HG03025 (cell line): ENCODE measurements at regions not wholly inside any gene's neighbourhood (a gene's known extent, or its start where the extent isn't known, plus 50 kb on each side); places are given as distances from the start of the nearest gene placed in this dataset.

Source experiments
- ATAC-seq: cut with Tn5 transposase; IDR thresholded peaks from one replicate; pipeline ENCODE4 v1.9.1; 2021; ENCODE audit warnings: mild to moderate bottlenecking, moderate library complexity; ENCODE audit not compliant: unreplicated experiment, low FRiP score

DNA sequence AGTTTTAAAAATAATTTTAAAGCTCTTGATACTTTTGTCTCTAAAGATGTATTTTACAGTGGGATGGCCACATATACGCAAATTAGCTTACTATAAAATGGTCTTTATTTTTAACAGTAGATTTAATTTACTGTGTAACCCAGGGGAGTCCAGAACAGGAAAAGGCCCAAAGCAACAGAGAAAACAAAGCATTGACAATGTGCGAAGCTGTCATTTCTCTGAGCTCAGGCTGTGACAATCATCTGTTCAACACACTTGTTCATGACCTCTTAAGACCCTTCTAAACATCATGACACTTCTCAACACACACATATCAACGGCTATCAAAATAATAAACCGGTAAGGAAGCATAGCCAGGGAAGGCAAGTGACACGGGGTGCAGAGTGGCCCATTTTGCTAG, 499.6 kb upstream of the MPDZ start:
- ATAC-seq, result no peak

DNA sequence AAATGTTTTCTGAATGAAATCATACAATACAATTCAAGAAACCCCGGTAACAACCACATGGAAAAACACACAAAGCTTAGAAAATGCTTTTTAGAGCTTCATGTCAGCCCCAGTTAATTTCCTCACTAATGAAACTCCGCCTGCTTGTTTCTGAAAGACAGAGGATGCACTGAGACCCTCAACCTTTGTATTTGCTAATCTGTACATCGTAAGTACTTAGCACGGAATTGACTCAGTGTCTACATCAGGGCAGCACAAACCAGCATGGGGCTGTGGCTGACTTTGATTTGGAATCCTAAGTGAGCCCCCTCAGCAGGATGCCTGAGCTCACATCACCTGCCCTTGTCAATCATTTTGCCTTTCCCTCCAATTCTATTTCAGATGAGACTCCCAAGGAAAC, 499.1 kb upstream of the MPDZ start:
- no peak for ATAC-seq

DNA sequence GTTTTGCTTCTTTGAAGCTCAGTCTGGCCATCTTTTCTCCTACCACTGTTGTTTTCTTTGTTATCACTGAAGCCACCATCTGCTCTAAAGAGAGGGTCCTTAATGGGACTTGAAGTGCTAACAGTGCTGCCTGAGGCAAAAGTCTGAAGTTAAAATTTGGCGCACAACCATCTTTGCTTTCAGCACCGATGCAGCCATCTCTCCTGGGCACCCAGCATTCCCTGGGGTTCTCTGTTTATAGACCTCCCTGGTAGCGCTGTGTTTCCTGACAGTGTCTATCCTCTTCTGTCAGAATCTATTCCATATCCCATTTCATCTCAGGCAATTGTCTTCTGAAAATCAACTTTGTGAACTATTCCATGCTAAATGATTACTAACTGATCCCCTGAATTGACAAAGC, 491.5 kb upstream of the MPDZ start:
- ATAC-seq, result no peak

DNA sequence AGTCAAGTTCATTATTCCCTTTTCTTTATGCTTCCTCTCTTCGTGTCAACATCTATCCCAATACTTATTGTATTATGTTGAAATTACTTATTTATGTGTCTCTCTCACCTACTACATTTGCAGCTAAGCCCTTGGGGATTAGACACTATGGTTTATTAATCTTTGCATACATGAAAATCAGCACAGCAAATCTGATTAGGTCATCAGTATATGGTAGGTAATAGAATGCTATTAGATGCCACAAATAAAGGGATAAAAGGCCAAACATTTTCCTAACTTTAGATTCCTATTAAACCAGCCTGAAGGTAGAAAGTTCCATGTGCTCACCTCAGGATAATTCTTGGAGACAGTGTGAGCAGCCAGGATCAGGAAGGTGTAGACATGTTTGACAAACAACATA, 490.1 kb upstream of the MPDZ start:
- no peak for ATAC-seq

DNA sequence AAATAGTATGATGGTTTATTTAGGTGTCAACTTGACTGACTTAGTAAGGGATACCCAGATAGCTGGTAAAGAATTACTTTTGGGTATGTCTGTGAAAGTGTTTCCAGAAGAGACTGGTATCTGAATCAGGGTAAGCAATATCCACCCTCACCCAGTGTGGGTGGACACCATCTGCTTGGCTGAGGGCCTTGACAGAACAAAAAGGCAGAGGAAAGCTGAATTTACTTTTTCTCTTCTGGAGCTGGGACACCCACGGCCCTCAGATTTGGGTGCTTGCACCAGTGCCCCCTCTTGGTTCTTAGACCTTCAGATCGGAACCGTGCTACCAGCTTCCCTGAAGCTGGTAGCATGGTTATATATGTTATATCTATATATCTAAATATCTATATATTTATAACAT, 489.5 kb upstream of the MPDZ start:
- ATAC-seq, result no peak

DNA sequence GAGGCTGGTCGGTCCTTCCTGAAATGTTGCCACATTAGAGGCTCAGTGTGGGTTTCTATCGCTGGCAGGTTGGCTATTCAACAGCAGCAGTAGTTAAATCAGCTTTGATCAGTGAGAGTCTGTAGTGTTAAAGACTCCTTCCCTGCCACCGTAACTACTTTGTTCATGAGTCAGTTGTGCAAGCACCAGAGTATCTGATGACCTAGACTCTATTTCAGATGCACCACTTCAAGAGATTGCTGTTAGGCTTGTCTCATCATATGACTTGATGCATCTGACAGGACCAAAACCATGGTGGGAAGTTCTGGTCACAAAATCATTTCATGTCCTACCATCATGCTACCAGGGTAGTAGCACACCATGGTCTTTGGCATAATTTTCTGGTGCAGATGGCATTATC, 482.7 kb upstream of the MPDZ start:
- ATAC-seq, result no peak

DNA sequence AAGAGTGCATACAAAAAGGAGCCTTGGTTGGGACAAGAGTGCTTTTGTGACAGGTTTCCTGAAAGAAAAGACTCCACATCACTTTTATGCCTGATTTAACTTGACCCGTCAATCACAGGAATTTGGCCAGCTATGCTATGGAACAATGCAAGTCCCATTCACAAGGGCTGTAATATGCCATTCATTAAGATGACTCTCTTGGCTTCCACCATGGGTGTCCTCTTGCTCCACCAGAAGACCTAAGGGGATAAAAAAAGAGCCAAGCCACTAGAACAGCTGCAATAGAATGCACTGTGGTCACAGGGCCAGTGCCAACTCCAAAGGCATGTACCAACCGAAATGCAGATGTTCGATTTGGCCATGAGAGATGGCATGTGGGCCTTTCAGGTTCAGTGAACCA, 480.1 kb upstream of the MPDZ start:
- no peak for ATAC-seq

DNA sequence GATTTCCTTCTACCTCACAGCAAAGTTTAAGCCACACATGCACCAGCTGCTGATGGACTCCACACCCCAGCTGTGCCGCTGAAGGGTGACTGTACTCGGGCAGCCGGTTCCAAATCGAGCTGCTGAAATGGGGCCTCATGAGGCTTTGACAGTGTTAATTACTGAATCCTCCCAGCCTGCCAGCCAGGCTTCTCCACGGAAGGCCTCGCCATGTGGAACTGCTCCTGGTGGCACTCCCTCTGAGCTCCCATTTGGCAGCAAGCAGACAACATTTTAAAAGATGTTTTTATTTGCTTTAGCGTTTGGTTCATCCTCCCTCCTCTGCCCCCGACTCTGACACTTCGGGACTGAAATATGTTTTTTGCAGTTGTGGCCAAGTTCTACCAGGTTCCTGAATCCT, 479.4 kb upstream of the MPDZ start:
- ATAC-seq, result no peak

DNA sequence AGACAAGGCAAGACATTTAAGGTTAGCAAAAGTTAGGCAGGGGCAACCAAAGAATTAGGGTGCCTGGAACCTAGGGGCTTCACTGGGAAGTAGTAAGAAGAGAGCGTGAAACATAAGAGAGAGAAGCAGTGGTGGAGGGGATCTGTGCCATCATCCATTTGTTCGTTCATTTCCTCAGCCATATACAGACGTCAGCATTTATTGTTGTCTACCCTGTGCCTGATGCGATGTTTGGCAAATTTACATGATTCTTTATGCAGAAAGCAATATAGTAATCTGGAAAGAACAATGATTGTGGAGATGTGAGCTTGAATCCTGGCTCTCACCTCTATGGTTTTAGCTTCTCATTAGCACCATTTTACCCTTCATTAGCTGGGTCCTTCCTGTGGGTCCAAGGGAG, 477.5 kb upstream of the MPDZ start:
- no peak for ATAC-seq

DNA sequence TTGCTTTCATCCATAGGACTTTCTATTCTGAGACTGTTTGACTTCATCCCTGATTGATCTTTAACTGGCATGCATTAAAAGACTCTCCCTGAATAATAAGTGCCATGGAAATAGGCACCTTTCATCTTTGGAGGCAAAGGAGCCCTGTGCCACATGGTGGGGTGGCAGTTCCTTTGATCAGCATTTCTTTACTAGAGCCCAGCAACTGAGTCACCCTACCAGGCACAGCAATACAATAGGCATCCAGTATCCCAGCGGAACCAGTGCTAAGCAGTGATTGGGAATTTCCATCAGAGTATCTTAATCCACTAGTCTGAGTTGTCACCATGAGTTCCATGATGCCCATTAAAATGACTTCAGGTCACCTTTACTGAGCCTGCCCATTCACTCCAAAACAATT, 476.1 kb upstream of the MPDZ start:
- no peak for ATAC-seq

DNA sequence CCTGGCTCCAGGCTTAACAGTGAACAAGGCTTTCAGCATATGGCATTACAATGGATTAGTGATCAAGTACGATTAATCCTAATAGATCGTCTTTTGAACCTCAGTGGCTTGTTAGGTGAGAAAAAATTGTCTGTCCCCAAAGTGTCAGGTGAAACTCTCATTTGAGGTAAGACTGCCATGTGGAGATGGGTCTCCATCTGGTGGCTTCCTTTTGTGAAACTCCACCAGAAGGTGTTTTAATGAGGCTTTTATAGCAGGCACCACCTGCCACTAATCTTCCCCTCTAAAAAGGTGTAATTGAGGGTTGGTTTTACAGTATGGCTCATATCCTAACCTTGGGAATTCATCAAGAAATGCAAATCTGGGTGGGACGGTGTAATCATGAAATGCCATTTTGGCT, 471.1 kb upstream of the MPDZ start:
- ATAC-seq, result no peak

DNA sequence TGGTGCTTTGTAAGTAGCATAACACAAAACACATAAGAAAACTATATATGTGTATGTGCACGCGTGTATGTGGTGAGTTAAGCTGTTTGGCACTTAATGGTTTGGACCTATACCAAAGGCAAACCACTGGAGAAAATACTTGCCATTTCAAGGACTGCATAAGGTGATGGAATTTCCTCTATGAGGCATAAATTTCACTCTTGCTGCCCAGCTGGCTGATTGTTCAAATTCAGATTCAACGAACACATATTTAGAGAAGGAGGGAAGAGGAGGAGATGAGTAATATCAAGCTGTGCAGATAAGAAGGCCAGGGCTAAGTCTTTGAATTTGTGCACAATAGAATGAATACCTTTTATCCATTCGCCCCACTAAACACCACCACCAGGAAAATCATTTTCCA, 470.6 kb upstream of the MPDZ start:
- ATAC-seq, result no peak

DNA sequence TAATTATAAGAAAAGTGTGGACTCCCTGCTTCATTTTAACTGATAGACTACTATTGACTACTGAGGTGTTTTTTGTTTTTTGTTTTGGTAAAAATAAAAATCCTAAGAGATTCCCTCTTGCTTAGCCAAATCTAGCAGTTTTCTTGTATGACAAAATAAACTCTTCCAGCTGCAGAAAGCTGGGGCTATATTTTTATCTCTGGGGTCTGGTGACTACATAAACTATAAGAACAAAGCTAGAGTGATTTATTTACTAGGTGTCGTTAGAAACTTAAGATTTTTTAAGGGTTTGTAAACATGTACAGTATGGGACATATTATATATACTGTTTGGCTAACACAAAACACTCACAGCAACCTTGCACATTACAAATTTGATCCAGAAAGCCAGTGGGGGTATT, 467.4 kb upstream of the MPDZ start:
- no peak for ATAC-seq

DNA sequence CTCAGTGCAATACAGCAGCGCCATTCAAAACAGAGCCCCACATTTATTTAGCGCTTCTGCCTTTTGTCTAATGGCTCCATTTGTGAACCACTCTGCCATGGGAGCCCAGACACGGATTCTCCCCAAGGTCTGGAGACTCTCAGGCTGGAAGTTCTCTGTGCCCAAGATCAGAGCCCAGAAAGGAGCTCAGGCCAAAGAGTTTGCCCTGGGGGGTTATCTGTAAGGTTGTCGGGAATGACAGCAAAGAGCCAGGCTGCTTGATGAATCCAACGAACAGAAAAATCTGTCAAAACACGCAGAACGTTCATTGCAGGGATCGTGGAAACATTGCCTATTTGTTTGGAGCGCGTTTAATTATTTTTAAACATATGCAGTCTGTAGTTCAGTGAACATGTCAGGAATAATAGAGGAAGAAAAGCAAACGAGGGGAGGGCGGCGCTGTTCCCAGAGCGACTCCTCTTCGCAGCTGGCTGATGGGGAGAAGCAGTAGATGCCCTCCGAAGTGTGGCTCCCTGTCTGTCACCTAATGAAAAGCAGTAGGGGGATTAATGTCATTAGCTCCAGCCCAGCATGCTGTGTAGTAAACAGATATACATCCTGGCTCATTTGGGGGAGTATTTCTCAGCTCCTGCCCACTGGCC, 464.9 kb upstream of the MPDZ start:
- ATAC-seq, result no peak

DNA sequence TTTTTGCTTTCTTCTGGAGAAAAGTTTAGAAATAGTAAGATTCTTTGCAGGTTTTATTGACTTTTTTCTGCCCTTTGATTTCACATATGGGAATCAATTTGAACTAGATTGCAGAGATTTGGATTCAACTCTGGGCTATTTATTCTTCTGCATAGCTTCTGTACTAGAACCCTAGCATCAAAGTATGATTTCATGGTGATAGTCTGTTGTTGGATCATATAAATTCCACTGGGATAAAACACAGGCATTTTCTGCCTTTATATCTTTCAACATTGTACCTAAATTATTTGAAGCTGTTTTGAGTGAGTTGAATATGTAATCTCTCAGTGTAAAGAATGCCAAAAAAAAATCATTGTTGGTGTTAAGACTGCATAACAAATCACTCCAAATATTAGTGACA, 458.4 kb upstream of the MPDZ start:
- no peak for ATAC-seq

DNA sequence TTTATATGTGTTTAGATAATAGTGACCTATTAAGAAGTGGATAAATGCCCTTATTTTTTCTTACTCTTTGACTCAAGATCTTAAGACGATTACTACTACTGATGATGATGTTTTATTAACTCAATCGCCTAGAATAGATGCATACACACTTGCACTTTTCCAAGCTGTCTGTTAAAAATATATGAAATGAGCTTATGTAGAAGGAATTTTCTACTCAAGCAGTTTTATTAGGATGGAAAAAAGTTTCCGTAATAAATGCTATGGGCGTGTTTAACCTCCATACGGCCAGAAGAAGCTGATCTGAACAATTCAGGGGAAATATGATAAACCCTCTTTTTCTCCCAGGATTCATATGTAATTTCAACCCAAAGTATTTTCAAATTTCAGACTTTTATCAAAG, 455.7 kb upstream of the MPDZ start:
- no peak for ATAC-seq

DNA sequence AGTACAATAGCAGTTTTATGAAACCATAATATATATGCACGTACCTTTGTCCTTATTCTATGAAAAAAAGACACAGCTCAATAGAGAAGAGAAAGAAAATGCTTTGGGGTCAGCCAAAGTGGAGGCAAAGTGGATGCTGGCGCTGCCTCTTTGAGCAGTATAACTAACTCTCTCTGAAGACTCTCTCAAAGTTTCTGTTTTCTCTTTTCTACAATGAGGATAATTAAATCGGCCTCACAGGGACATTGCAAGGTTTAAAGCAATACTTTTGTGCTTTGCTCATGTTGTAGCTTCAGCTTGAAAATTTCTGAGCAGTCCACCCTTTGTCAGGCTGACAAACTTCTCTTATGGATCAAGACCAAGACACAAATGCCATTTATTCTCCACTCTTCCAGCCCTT, 455.1 kb upstream of the MPDZ start:
- no peak for ATAC-seq

DNA sequence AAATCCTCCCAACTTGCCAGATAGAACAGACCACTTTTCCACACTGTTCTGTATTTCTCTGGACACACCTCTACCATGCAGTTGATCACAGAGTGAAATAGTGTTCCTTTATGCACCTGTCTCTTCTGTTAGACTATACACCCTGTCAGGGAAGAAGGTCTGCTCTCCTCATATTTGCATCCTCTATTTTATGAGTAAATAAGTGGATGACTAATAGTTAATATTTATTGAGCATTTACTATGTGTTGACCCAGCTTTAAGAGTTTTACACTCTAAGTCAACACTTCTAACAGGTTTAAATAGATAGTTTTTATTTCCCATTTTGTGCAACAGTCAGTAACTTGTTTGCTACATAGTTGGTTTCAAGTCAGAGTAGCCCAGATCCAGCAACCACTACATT, 452.8 kb upstream of the MPDZ start:
- ATAC-seq, result no peak

DNA sequence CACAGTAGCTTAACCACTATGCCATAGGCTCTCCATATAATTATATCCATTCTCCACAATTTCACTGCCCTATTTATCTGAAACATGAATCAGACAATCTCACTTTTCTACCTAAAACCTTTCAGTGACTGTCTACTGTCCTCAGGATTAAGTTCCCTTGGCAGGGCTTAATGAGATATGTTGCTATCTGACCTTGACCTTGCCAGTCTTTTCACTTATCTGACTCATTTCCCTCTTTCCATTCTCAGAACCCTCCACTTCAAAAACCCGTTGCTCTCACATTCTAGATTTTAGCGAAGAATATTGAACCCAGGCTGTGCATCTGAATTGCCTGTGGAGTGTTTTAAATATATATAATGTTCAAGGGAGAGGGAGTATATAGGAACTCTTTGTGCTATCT, 452.1 kb upstream of the MPDZ start:
- no peak for ATAC-seq

DNA sequence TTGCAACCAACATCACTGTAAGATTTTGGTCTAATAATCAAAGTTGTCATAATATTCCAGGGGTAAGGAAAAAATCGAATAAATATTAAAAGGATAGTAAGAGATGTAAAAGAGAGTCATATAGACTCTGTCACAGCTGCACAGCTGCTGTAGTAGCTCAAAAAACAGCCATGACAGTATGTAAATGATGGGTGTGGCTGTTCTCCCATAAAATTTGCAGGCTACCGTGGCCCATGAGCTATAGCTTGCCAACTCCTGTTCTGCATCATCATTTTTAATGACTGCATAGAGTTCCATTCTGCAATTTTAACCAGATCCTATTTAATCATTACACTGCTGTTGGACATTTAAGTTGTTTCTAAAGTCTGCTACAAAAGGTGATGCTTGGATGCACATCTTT, 450.5 kb upstream of the MPDZ start:
- ATAC-seq, result no peak

DNA sequence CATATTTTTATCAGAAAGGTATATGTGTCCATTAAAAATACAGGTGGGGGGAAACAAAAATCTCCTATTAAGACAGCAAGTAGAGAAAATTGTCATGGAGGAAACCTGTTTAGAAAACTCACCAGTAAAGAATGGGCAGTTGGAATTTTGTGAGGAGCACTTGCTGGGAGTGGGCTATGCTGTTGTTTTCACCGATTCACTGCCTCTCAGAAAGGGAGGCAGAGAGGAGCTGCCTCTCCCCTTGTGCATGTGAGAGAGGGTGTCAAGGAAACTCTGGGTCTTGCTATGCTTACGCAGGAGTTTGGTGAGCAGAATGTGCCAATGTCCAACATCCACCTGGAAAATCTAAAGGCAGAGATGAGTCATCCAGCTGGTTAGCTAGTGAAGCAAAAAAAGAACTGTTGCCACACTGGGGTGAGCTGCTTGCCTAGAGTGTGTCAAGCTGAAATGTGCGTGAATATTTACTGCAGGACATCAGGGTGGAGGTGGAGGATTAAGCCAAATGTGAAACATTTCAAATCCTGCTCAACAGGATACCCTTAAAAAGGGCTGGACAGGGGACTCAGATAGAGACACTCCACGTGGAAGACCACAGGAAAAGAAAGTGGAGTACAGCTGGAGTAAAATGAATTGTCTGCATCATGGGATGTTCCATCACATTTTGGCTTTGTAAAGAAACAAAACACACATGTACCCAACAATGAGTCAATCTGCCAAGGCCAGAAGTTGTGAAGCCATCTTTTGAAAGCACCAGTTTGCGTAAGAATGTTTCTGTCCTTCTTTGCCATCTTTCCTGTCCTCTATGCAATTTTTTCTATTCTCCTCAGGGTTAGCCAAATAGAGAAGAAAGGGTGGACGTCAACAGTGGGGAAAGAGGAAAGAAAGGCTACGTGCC, 449.7 kb upstream of the MPDZ start:
- no peak for ATAC-seq

DNA sequence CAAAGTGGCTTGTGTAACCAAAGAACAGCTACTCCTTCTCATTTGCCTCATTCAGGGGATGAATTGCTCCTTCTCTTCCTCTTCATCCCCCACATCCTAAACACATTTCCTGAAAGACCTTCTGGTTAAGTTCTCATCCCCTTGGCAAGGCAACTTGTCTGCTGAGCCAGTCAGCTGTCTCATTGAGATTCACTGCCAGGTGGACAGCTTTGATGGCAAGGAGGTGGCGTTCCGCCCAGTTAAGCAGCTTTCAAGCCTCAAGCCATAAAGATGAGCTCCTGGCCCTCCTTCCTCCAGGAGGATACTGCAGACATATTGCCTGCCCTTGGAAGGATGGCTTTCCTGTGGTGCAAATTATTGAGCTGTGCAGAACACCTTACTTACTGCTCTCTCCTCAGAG, 448.6 kb upstream of the MPDZ start:
- no peak for ATAC-seq
